Activated CD8-positive, alpha-beta memory T cell treated with anti-CD3 and anti-CD28 coated beads for 36 hours (primary cell): ENCODE measurements at regions not wholly inside any gene's neighbourhood (a gene's known extent, or its start where the extent isn't known, plus 50 kb on each side); places are given as distances from the start of the nearest gene placed in this dataset.
"Not testable (repeated sequence)": the region's sequence is repeated elsewhere in the genome, so short reads cannot be mapped to it uniquely, and the experiment has no call there.

Experiments
- CTCF ChIA-PET: fragments of 350-600 bp; sonication (Branson Sonifier 250); formaldehyde crosslinking; loops from one replicate; lab custom pipeline; 2021; ENCODE audit warnings: antibody characterized with exemption; lab: Charles Lee
- POLR2A ChIA-PET: fragments of 350-600 bp; sonication (Branson Sonifier 250); formaldehyde crosslinking; loops from one replicate; lab custom pipeline; 2021; ENCODE audit warnings: antibody characterized with exemption; lab: Charles Lee

DNA sequence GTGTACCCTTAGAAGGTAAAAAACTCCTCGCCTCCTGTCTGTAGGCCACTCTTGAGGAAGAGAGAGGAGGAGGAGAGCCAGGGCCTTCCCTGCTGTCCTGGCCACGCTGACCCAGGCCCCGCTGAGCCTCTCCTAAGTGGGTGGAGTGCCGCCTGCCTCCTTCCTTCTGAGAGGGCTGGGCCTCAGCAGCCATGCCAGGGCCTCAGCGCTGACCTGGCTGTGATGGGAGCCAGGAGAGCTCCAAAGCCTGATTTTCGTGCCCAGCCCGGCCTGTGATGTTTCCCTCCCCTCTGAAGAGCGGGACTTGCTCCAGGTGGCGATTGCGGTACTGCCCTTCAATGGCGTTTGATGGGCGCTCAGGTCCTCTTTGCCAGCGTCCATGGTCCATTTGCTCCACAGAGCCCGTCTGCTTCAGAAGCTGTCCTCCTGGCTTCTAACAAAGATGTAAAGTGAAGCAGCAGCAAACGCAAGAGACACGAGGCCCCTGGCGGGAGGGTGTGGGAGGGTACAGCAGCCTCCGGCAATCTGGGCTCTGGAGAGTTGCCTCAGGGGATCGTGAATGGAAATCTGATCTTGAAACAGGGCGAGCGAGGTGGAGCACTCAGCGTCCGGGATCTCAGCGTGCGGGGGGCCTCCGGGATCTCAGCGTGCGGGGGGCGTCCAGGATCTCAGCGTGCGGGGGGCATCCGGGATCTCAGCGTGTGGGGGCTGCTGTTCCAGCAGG, 93.5 kb downstream of the NPIPB11 start:
- ChIA-PET CTCF (no interaction called here), POLR2A (no interaction called here)

DNA sequence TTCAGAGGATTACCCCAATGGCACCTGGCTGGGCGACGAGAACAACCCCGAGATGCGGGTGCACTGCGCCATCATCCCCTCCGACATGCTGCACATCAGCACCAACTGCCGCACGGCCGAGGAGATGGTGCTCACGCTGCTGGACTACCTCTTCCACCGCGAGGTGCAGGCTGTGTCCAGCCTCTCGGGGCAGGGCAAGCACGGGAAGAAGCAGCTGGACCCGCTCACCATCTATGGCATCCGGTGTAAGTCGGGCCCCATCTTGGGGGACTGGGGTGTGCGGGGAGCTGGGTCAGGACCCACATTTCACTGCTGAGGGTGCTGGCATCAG, 94.2 kb downstream of the NPIPB11 start:
- CTCF ChIA-PET, POLR2A ChIA-PET: not testable (repeated sequence)

DNA sequence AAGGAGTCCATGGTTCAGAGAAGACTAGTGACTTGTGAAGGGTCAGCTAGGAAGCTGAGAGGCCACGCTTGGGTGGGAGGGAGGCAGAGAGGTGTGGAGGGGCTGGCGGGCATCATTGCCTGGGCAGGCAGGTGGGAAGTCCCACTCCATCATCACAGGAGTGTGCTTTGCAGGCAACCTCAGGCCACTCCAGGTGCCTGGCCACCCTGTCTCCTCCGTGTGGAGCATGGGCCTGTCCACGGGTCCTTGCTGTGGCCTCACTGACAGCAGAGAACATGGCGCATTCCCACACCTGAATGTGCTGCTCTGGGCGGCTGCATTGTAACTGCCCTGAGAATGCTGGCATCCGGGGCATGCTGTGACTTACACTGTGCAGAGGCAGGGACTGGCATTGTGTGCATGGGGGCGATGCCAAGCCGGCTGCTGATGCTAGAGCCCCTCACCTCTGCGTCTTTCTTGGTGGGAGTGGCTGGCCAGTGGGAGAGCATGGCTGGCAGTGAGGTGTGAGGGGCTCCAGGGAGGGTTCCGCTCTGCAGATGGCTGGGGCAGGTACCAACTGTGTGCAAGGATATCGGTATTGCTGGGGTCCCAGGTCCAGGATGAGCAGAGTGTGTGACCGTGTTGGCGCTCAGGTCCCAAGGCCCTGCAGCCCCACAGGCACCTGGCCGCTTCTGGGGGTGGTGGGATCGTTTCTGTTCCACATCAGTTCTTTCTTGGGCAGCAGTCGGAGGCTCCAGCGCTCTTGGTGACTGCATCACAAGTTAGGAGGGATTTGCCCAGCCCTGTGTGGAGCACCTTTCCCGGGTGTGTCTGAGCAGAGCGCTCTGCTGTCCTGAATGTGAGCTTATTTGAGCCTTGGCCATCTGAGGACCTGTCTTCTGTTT, 94.8 kb downstream of the NPIPB11 start:
- ChIA-PET CTCF (no interaction called here), POLR2A (no interaction called here)

DNA sequence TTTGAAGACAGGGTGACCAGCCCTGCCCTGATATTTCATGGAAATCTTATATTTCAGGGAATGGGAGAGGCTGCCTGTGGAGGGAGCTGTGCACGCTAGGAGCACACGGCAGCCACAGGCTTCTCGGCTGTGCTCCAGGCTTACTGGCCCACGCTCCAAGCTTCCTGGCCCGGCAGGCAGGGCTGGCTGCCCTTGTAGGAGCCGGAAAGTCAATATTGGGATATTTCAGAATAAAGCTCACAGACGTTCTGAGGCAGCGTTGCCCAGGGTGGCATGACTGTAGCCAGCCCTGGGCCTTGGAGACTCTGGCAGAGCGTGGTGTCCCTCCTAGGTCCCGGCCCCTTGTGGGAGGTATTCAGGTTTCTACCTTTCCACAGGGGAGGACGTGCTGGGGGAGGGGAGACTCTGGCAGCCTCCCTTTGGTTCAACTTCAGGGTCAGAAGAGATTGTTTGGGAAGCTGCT, 95.6 kb downstream of the NPIPB11 start:
- ChIA-PET POLR2A (no interaction called here), CTCF (no interaction called here)

DNA sequence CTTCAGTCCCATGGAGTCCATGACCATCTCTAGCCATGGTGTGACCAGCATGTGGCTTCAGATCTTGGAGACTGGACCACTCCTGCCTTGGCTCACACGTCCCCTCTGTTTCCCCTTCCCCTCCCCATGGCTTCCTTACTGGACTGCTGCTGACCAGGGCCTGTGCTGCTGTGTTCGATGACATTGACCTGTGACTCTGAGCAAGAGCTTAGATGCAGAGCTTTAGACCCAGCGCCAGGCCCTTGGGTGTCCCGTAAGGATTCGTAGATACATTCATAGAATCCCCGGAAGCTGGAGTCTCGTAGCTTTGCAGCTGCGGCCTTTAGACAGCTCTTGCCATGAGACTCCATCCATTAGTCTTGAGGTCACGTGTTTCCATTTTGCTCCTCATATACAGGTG, 96.3 kb downstream of the NPIPB11 start:
- CTCF ChIA-PET, POLR2A ChIA-PET: not testable (repeated sequence)

DNA sequence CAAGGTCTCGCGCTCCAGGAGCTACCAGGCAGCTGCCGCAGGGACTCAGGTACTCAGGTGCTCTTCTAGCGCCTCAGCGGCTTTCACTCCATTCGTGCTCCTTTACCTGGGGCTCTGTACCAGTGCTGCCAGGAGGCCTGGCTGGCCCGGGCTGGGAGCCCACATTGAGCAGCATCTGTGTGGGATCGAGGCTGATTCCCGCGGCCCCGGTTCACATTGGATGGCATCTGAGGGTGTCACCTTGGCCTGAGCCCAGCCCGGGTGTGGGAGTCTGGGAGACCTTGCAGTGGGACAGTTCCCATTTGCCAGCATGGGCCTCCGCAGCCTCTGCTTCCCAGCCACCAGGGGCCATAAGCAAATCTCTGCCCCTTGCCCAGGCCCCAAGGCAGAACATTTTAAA, 96.9 kb downstream of the NPIPB11 start:
- POLR2A ChIA-PET: not testable (repeated sequence)

DNA sequence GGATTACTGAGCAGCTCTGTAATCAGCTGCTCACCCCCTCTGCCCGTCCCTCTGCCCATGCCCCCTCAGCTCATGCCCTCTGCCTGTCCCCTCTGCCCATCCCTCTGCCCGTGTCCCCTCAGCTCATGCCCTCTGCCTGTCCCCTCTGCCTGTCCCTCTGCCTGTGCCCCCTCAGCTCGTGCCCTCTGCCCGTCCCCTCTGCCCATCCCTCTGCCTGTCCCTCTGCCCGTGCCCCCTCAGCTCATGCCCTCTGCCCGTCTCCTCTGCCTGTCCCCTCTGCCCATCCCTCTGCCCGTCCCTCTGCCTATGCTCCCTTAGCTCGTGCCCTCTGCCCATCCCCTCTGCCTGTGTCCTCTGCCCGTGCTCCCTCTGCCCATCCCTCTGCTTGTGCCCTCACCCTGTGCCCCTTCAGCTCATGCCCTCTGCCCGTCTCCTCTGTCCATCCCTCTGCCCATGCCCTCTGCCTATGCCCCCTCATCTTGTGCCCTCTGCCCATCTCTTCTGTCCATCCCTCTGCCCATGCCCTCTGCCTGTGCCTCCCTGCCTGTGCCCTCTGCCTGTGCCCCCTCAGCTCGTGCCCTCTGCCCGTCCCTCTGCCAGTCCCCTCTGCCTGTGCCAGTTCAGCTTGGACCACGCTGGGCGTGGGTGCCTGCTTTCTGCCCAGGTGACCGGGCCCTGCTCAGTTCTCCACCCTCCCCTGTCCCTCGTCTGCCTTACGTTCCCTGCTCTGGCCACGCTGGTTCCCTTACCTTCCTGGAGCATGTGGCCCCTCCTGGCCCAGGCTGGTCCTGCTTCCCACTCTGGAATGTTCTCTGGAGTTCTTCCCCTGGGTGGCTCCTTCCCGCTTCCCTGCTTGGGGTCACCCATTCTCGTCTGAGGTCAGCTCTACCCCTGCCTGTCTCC, 97.6 kb downstream of the NPIPB11 start:
- CTCF ChIA-PET: no interaction called here
- POLR2A ChIA-PET: no interaction called here

More for the DNA sequence above, 96.9 kb downstream of the NPIPB11 start:
- CTCF ChIA-PET: not testable (repeated sequence)

DNA sequence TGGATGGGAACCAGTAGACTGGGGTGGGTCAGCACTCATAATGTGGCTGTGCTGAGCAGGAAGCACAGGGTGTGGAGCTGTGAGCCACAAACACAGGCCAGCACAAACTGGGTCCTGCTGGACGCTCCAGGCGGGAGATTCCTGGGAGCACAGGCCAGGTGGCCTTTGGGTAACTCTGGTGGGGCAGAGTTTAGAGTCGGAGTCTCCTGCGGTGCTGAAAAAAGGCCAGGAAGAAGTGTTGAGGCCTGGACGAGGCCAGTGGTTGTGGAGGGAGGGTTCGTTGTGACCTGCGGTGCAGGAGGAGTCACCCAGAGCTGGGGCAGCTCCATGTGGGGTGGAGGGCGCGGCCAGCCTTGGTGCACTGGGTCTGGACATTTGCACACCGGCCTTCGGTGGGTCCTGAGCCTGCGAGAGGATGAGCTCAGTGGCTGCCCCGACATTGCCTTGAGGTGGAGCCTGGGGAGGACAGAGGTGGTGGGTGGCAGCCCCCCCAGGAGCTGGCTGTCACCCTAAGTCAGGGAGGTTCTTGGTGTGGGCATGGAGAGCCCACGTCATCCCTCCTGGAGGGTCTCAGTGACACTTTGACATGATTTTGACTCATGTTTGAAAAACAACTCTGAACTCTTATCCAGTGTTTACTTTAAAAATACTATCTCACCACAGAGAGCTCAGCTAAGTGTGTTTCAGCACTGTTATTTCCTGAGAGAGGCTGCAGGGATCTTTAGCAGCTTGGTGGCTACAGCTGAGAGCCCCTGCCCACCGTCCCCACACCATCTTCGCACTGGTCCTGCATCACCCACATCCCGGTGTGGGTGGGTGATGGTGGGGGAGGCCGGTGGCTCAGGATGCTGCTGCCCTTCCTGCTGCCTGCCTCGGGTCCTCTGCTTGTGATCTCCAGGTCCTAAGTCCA, 98.7 kb downstream of the NPIPB11 start:
- CTCF ChIA-PET: no interaction called here
- POLR2A ChIA-PET: no interaction called here

DNA sequence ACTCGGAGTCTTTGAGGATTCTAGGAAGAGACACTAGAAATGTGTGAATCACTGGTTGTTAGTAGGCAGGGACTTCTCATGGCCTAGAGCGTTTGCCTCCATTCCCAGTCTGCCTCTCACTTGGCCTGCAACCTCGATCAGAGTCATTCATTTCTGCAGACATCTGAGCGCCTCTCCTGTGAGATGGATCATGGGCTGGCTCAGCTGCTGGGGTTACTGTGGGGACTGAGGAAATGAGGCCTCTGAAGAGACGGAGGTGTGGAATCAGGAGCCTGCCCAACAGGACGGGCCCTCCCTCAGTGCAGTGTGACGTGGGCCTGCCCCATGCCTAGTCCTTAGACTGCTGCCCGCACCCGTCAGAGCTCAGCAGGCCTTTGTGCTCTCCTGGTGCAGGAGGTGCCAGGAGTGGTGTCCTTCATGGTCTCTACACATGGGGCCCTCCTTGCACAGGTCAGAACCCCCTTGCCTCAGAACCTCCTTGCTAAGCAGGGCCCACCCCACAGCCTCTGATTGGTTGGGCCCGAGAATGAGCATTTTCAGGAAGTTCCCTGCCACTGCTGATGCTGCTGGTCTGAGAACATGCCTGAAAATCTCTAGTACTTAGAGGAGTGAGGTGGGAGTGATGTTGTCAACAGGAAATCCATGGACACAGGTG, 99.4 kb downstream of the NPIPB11 start:
- POLR2A ChIA-PET: no interaction called here

DNA sequence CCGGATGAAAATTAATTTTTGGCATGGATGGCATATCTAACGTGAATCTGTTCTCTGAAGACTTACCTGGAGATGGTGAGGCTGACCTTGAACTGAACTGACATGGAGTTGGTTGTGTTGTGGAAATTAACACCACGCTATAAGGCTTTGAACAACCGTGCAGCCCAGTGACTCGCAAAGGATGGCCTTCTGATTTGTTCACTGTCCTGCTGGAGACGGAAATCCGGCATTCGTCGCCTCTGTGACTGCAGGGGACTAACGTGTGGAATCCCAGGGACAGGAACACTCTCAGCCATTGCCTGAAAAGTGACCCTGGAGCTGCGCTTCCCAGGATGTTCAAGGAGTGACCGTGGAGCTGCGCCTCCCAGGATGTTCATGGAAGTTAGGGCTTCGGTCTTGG, 100.3 kb downstream of the NPIPB11 start:
- POLR2A ChIA-PET: no interaction called here
- CTCF ChIA-PET: no interaction called here

More for the DNA sequence above, 99.4 kb downstream of the NPIPB11 start:
- CTCF ChIA-PET: no interaction called here

DNA sequence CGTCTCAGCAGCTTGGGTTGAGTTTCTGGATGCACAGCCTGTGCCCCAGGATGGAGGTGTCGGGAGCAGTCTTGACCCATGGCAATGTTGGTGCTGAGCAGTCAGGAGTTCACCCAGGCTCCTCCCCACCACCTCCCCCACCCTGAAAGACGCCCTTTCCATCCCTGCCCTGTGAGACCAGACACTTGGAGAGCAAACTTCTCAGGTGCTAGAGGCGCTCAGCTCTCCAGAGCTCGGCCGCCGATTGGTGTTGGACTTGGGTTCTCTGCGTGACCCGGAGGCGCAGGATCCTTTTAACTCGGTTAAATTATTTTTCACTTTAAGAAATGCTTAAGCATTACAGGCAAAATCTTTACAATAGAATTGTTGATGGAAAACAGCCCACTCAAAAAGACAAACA, 101.5 kb downstream of the NPIPB11 start:
- POLR2A ChIA-PET, CTCF ChIA-PET: not testable (repeated sequence)

DNA sequence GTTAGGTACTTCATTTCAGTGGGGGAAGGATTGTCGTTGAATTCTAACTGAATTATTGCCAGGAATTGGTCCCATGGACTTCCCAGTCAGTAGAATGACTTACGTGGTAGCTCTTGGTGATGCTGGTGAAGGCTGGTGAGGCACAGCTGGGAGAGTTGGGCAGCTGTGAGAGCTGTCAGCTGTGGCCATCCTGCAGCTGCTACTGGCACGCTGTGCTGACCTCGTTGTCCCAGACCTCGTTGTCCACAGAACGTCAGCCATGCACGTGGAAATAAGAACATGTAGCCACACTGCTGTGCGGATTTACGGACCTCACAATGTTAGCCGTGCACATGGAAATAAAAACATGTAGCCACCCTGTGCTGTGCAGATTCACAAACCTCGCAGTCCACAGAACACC, 102.3 kb downstream of the NPIPB11 start:
- ChIA-PET POLR2A (no interaction called here), CTCF (no interaction called here)

DNA sequence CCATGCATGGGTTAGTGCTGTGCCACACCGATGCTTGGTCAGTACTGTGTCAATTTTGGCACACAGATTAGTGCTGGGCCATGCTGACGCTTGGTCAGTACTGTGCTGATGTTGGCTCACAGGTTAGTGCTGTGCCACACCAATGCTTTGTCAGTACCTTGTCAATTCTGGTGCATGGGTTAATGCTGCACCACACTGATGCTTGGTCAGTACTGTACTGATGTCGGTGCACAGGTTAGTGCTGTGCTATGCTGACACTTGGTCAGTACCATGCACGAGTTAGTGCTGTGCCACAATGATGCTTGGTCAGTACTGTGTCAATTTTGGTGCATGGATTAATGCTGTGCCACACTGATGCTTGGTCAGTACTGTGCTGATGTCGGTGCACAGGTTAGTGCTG, 103.0 kb downstream of the NPIPB11 start:
- POLR2A ChIA-PET: no interaction called here
- CTCF ChIA-PET: no interaction called here

DNA sequence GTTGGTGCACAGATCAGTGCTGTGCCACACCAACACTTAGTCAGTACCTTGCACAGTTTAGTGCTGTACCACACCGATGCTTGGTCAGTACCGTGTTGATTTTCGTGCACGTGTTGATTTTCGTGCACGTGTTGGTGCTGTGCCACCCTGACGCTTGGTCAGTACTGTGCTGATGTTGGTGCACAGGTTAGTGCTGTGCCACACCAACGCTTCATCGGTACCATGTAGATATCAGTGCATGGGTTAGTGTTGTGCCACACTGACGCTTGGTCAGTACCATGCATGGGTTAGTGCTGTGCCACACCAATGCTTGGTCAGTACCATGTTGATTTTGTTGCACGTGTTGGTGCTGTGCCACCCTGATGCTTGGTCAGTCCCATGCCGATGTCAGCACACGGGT, 103.5 kb downstream of the NPIPB11 start:
- POLR2A ChIA-PET: no interaction called here
- CTCF ChIA-PET: no interaction called here

DNA sequence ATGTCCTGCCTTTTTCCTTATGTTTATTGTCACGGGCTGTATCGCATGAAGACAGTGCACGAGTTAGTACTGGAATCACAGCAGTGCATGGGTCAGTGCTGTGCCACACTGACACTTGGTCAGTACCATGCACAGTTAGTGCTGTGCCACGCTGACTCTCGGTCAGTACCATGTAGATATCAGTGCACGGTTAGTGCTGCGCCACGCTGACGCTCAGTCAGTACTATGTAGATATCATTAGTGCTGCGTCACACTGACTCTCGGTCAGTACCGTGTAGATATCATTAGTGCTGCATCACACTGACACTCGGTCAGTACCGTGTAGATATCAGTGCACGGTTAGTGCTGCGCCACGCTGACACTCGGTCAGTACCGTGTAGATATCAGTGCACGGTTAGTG, 104.1 kb downstream of the NPIPB11 start:
- CTCF ChIA-PET: not testable (repeated sequence)

DNA sequence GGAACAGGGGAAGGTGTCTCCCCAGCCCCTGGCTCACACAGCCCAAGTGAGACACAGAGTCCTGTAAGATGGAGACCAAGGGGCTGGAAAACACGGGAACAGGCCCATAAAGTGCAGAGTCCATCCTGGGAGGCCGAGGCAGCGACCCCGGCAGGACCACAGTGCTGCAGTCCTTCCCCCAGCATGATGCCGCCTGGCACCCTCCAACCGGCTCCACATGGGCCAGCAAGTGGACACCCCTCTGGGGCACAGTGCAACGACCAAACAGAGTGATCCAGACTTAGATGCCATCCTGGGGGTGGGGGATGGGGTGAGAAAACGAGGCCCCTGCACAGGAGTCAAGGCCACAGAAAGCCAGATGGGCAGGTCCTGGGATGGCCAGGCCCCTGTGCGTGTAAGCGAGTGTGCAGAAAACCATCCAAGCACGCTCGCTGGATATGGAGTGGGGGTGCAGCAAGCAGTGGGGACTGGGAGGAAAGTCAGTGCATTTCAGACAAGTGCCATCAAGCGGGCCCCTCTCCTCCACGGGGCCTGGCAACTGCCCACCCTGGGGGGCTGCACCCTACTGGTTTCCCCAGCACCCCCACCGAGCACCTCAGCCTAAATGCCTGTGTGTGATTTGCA, 104.7 kb downstream of the NPIPB11 start:
- POLR2A ChIA-PET, CTCF ChIA-PET: not testable (repeated sequence)

More for the DNA sequence above, 104.1 kb downstream of the NPIPB11 start:
- POLR2A ChIA-PET: not testable (repeated sequence)

DNA sequence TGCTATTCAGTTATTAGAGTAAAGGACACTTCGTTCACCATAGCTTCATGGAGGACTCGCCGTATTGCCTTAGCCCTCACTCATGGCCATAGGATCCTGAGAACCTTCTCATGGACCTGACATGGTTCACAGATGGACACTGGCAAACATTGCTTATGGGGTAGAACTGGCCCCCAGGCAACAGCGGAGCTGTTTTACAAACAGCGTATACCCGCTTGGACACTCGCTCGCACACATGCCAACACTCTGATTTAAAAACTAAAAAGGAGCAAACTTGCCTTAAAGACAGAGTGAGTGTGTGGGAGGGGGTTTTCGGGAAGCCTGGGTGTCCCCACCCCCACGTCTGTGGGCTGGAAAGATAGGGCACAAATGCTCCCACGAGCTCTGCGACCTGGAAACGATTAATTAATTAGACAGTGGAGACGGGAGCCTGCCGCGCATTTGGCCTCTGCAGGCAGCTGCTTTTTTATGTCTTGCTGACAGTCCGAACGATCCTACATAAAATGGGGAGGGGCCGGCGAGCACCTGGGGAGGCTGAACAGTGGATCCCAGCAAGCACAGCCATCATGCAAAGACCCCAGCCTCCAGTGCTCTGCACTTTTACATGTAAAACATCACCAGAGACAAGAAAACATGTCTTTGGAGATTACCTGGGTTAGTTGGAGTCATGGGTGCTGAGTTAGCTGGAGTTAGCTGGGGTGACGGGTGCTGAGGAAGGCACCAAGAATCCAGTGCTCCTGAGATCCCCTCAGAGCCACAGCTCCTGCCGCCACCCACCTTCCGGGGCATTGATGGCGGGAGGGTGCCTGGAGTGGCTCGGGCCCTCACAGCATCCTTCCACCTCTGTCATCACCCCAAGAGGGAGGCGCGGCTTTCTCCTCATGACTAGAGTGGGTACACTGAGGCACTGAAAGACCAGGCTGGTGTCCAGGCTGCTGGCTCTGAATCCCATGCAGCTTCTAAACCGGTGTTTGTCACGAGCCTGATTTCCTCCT, 105.7 kb downstream of the NPIPB11 start:
- CTCF ChIA-PET: not testable (repeated sequence)

More for the DNA sequence above, 105.7 kb downstream of the NPIPB11 start:
- POLR2A ChIA-PET: not testable (repeated sequence)
